ENCODE measurements at regions not wholly inside any gene's neighbourhood (a gene's known extent, or its start where the extent isn't known, plus 50 kb on each side); places are given as distances from the start of the nearest gene placed in this dataset.

DNA sequence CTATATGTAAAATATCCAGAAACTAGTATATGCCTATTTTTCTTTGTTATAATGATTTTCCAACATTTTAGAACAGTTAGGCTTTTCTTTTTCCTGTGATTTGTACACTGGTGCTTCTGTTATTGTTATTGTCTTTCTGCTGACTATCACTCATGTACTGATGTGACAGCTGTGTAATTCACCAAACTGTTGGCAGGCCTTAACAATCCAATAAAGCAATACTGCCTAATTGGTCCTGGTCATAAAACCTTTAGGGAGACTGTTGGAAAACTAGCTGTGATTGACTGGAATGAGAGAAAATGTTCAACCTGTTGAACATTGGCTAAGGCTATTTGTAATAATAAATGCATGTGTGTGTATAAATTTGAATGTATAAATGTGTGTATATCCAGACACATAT, 956.6 kb downstream of the REEP3 start:
- TF ChIP-seq CTCF (IDR thresholded peaks at IDR 0.05) = no peak
- no peak overlapping the region for H3K4me3 ChIP-seq (ENCODE audit: low read depth in 1 of 2, low read length in 1 of 2)
- H3K27me3 ChIP-seq = no peaks in the 10 kb centered on the region
- H3K4me1 ChIP-seq (ENCODE audit: control insufficient read depth in 1 of 2, insufficient read depth in 1 of 2, low read depth in 1 of 2, low read length in 1 of 2) = no peaks in the 10 kb centered on the region
- H3K27ac ChIP-seq = no peak overlapping the region
- H3K36me3 ChIP-seq = no peaks in the 10 kb centered on the region
- no peaks in the 10 kb centered on the region for H3K9me3 ChIP-seq

- H3K4me1 ChIP-seq (ENCODE audit: control insufficient read depth in 1 of 2, insufficient read depth in 1 of 2, low read depth in 1 of 2, low read length in 1 of 2) = no peaks in the 10 kb centered on the region
- TF ChIP-seq CTCF (IDR thresholded peaks at IDR 0.05) = no peak
- no peak overlapping the region for H3K4me3 ChIP-seq (ENCODE audit: low read depth in 1 of 2, low read length in 1 of 2)
- no peaks in the 10 kb centered on the region for H3K27me3 ChIP-seq
- H3K27ac ChIP-seq = no peak overlapping the region
- no peaks in the 10 kb centered on the region for H3K9me3 ChIP-seq
- no peaks in the 10 kb centered on the region for H3K36me3 ChIP-seq
These were observed 963.7 kb downstream of the REEP3 start for GRCh38 chr10:64484811-64485330.

- TF ChIP-seq CTCF (IDR thresholded peaks at IDR 0.05) = no peak
- Histone ChIP-seq H3K9me3 (no peaks in the 10 kb centered on the region), H3K27me3 (no peaks in the 10 kb centered on the region), H3K4me3 (ENCODE audit: low read depth in 1 of 2, low read length in 1 of 2) (no peak overlapping the region), H3K27ac (no peak overlapping the region), H3K36me3 (no peaks in the 10 kb centered on the region), H3K4me1 (ENCODE audit: control insufficient read depth in 1 of 2, insufficient read depth in 1 of 2, low read depth in 1 of 2, low read length in 1 of 2) (no peaks in the 10 kb centered on the region)
These were observed 964.9 kb downstream of the REEP3 start for GRCh38 chr10:64486149-64486548.

GRCh38 chr10:64486901-64487300, 965.7 kb downstream of the REEP3 start:
- Histone ChIP-seq H3K27ac (no peak overlapping the region), H3K27me3 (no peaks in the 10 kb centered on the region), H3K4me3 (ENCODE audit: low read depth in 1 of 2, low read length in 1 of 2) (no peak overlapping the region), H3K36me3 (no peaks in the 10 kb centered on the region), H3K9me3 (no peaks in the 10 kb centered on the region), H3K4me1 (ENCODE audit: control insufficient read depth in 1 of 2, insufficient read depth in 1 of 2, low read depth in 1 of 2, low read length in 1 of 2) (no peaks in the 10 kb centered on the region)
- TF ChIP-seq CTCF (IDR thresholded peaks at IDR 0.05) = no peak

- no peak overlapping the region for H3K4me3 ChIP-seq (ENCODE audit: low read depth in 1 of 2, low read length in 1 of 2)
- H3K27ac ChIP-seq = no peak overlapping the region
- no peaks in the 10 kb centered on the region for H3K27me3 ChIP-seq
- no peaks in the 10 kb centered on the region for H3K36me3 ChIP-seq
- H3K9me3 ChIP-seq = no peaks in the 10 kb centered on the region
- no peaks in the 10 kb centered on the region for H3K4me1 ChIP-seq (ENCODE audit: control insufficient read depth in 1 of 2, insufficient read depth in 1 of 2, low read depth in 1 of 2, low read length in 1 of 2)
- TF ChIP-seq CTCF (IDR thresholded peaks at IDR 0.05) = no peak
These were observed 973.7 kb downstream of the REEP3 start for GRCh38 chr10:64494901-64495300.

GRCh38 chr10:64497306-64497705, 976.1 kb downstream of the REEP3 start:
- Histone ChIP-seq H3K9me3 (no peaks in the 10 kb centered on the region), H3K36me3 (no peaks in the 10 kb centered on the region), H3K27me3 (no peaks in the 10 kb centered on the region), H3K4me1 (ENCODE audit: control insufficient read depth in 1 of 2, insufficient read depth in 1 of 2, low read depth in 1 of 2, low read length in 1 of 2) (no peaks in the 10 kb centered on the region), H3K4me3 (ENCODE audit: low read depth in 1 of 2, low read length in 1 of 2) (no peak overlapping the region), H3K27ac (no peak overlapping the region)
- TF ChIP-seq CTCF (IDR thresholded peaks at IDR 0.05) = no peak
